ENCODE measurements at regions not wholly inside any gene's neighbourhood (a gene's known extent, or its start where the extent isn't known, plus 50 kb on each side); places are given as distances from the start of the nearest gene placed in this dataset.

DNA sequence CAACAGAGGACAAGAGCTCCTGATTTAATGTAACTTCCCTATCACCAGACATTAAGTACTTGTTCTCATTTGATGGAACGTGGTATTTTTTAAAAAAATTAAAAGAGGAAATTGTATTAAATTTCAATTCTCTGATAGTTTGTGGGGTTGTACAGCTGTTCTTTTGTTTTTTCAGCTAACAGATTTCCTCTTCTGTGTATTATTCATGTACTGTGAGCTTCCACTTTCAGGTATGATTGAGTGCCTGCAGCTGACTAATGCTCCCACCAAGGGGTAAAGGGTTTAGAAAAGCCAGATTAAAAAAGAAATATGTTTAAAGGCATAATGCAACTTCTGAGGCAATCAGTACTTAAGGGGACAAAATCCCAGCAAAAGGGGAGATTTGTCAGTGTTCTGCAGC lies 117.7 kb upstream of the ACTBL2 start:
- TF ChIP-seq ZFX (IDR thresholded peaks at IDR 0.05; ENCODE audit: borderline replicate concordance), result no peak
- no peak overlapping the region for H3K27ac ChIP-seq

DNA sequence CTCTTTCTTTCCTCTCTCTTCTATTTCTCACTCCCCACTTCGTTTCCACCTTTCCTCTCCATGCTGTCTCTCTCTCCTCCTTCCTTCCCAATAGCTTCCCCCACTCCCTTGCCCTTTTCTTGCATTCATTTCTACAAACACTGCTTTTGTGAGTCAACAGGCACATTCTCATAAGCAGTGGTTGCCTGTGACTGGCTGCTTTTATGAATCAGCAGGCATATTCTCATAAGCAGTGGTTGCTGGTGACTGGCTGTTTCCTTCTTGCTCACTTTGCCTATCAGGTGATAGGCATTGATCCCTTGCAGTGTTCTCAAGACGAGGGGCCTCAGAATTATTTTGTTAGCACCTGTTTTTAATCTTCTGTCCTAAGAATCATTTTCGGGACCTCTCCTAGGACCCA lies 116.1 kb upstream of the ACTBL2 start:
- TF ChIP-seq ZFX (IDR thresholded peaks at IDR 0.05; ENCODE audit: borderline replicate concordance), result no peak
- TF ChIP-seq, protein P1, sequence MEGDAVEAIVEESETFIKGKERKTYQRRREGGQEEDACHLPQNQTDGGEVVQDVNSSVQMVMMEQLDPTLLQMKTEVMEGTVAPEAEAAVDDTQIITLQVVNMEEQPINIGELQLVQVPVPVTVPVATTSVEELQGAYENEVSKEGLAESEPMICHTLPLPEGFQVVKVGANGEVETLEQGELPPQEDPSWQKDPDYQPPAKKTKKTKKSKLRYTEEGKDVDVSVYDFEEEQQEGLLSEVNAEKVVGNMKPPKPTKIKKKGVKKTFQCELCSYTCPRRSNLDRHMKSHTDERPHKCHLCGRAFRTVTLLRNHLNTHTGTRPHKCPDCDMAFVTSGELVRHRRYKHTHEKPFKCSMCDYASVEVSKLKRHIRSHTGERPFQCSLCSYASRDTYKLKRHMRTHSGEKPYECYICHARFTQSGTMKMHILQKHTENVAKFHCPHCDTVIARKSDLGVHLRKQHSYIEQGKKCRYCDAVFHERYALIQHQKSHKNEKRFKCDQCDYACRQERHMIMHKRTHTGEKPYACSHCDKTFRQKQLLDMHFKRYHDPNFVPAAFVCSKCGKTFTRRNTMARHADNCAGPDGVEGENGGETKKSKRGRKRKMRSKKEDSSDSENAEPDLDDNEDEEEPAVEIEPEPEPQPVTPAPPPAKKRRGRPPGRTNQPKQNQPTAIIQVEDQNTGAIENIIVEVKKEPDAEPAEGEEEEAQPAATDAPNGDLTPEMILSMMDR (IDR thresholded peaks at IDR 0.05), result no peak

DNA sequence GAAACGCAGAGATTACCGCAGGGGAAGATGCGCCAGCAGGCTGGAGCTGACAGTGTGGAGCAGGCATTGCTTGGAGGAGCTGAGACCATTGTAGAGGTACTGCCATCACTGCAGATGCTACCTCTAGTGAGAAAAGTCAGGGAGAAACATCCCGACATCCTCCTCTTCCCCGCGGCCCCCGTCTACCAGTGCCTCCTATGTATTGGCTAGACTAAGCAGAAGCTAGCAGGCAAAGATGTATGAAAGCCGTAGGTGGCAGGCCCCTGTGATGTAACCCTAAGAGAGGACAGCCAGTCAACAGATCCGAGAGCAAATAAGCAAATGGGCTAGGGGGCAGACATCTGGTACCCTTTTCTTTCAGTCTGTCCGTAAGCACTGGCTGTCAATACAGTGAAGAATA lies 115.5 kb upstream of the ACTBL2 start:
- TF ChIP-seq, protein P1 (IDR thresholded peaks at IDR 0.05), result no peak
- TF ChIP-seq ZFX (IDR thresholded peaks at IDR 0.05; ENCODE audit: borderline replicate concordance), result no peak
- H3K27ac ChIP-seq, result no peak overlapping the region

More for the DNA sequence above, 116.1 kb upstream of the ACTBL2 start:
- H3K27ac ChIP-seq, result no peak overlapping the region

DNA sequence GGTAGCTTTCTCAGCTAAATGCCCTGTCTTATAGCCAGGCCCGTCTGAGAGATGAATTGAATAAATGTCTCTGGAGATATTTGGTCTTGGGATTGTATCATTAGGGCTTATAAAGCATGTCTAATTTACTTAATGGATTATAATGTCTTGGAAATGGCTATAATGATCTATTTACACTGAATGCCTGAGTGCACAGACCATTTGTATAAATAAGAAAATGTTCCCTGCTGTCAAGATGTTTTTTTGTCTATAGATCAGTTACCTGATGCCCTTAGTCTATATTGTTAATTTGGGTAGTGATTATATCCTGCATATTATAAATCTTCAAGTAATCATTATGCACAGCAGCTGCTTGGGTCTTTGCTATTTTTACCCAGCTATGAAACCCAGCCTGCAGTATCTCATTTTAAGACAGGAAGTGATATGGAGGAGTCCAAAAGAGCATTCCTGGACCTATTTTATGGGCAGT lies 112.9 kb upstream of the ACTBL2 start:
- H3K27ac ChIP-seq, result 0 out of 2 replicates have a peak overlapping the region, but pooled peaks have one; percentile 17
- TF ChIP-seq, protein P1 (IDR thresholded peaks at IDR 0.05), result no peak
- TF ChIP-seq ZFX (IDR thresholded peaks at IDR 0.05; ENCODE audit: borderline replicate concordance), result no peak

DNA sequence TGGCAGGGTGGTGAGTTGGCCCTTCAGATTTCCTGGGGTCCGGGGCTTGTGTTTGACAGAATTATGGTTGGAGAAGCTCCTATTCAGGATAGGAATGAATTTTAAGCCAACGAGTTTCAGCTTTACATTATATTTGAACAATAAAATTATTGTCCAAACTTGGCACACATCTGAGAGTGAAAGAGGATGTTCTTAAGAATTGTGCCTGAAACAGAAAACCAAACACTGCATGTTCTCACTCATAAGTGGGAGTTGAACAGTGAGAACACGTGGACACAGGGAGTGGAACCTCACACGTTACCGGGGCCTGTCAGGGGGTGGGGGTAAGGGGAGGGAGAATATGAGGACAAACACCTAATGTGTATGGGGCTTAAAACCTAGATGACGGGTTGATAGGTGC lies 111.8 kb upstream of the ACTBL2 start:
- H3K27ac ChIP-seq, result no peak overlapping the region
- TF ChIP-seq ZFX (IDR thresholded peaks at IDR 0.05; ENCODE audit: borderline replicate concordance), result no peak
- TF ChIP-seq, protein P1 (IDR thresholded peaks at IDR 0.05), result no peak

DNA sequence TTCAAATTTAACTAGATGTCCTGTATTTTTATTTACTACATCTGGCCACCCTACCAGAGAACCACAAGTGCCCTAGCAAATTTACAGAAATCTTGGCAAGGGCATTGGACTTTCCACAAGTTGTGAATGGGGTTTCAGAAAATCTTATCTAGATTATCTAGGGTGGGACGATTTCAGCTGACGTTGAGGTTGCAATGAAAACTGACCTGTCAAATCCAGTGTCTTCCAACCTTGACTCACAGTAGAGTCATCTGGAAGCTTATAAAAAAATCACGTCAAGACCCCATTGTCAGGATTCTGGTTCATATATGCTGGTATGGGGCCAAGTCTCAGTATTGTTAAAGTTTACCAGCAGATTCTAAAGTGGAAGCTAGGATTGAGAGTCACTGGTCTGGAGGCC lies 109.6 kb upstream of the ACTBL2 start:
- TF ChIP-seq, protein P1 (IDR thresholded peaks at IDR 0.05), result no peak
- no peak for TF ChIP-seq ZFX (IDR thresholded peaks at IDR 0.05; ENCODE audit: borderline replicate concordance)
- no peak overlapping the region for H3K27ac ChIP-seq

DNA sequence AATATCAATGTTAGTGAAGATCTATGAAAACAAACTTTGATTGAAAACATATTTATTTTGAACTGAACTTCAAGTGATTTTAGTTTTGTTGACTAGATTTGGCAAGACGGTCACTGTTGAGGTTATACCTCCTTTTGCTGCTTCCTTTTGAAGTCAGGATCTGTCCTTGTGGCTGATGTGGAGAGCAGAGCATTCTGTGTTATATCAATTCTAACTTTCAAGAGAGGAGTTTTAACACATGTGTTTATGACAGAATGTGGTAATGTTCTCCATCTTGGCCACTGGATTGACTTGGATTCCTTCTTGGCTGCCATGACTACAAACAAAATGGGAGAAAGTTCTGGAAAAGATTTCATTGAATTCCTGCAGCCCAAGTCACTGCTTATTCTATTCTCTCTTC lies 104.0 kb upstream of the ACTBL2 start:
- no peak overlapping the region for H3K27ac ChIP-seq
- TF ChIP-seq, protein P1 (IDR thresholded peaks at IDR 0.05), result no peak
- no peak for TF ChIP-seq ZFX (IDR thresholded peaks at IDR 0.05; ENCODE audit: borderline replicate concordance)

DNA sequence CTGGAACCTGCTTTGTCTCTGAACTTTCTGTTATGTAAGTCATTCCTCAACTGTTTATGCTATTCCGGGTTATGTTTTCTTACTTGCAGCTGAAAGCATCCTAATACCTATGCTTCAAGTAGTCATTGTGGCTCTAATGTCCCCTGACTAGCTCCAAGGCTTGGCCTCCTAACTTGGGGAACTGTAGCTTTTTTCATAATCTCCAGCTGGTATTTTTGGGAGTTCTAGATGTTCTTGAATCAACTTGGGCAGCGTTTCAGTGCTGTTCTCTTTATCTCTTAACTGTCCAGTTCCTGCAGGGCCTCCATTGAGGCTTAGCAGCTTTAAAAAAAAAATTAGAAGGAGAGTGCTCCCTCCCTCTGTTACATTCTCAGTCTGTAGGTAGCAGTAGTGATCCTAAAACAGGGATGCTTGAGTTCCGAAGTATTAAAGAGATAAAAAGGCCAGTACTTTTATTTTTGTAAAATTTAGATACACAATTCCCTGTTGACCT lies 100.0 kb upstream of the ACTBL2 start:
- TF ChIP-seq, protein P1 (IDR thresholded peaks at IDR 0.05), result no peak
- no peak for TF ChIP-seq ZFX (IDR thresholded peaks at IDR 0.05; ENCODE audit: borderline replicate concordance)
- no peak overlapping the region for H3K27ac ChIP-seq

Measured in 22Rv1 (cell line).